Stimulated activated CD4-positive, alpha-beta T cell treated with anti-CD3 and anti-CD28 coated beads, TNF-alpha, amount 100 ng/mL, for 24 hours (primary cell): ENCODE measurements at regions not wholly inside any gene's neighbourhood (a gene's known extent, or its start where the extent isn't known, plus 50 kb on each side); places are given as distances from the start of the nearest gene placed in this dataset.

ENCODE experiments used
- DNase-seq, 3 experiments: peaks; one replicate each; pipeline ENCODE4 v3.0.0-alpha.2; 2020; ENCODE audit warnings: low read depth in 3 of 3

GRCh38 chr9:115367321-115367720 lies 249.4 kb upstream of the TNC start:
- no peak for DNase-seq

- DNase-seq: no peak
Measured at GRCh38 chr9:115367780-115368525, 250.0 kb upstream of the TNC start.

- no peak for DNase-seq
Measured at GRCh38 chr9:115369322-115369957, 251.5 kb upstream of the TNC start.

GRCh38 chr9:115373000-115373709 lies 255.2 kb upstream of the TNC start:
- DNase-seq: peak; percentile 2 to 30 (median 2)

- no peak for DNase-seq
Measured at GRCh38 chr9:115373710-115374045, 255.7 kb upstream of the TNC start.

- no peak for DNase-seq
Measured at GRCh38 chr9:115374724-115375268, 256.8 kb upstream of the TNC start.

GRCh38 chr9:115378241-115378640 lies 260.3 kb upstream of the TNC start:
- no peak for DNase-seq

- DNase-seq: no peak
Measured at GRCh38 chr9:115378758-115379157, 260.8 kb upstream of the TNC start.

- no peak for DNase-seq
Measured at GRCh38 chr9:115379719-115380118, 261.8 kb upstream of the TNC start.

- no peak for DNase-seq
Measured at GRCh38 chr9:115382865-115383264, 264.9 kb upstream of the TNC start.

GRCh38 chr9:115385383-115386122 lies 267.6 kb upstream of the TNC start:
- no peak for DNase-seq

GRCh38 chr9:115386963-115387770 lies 269.2 kb upstream of the TNC start:
- DNase-seq: no peak

- DNase-seq: no peak
Measured at GRCh38 chr9:115391168-115391825, 273.3 kb upstream of the TNC start.

- no peak for DNase-seq
Measured at GRCh38 chr9:115393976-115394775, 276.2 kb upstream of the TNC start.

GRCh38 chr9:115395511-115396021 lies 277.6 kb upstream of the TNC start:
- no peak for DNase-seq

- DNase-seq: no peak
Measured at GRCh38 chr9:115396071-115396529, 278.1 kb upstream of the TNC start.

- no peak for DNase-seq
Measured at GRCh38 chr9:115397591-115398312, 279.8 kb upstream of the TNC start.

- DNase-seq: no peak
Measured at GRCh38 chr9:115398313-115398650, 280.3 kb upstream of the TNC start.

- no peak for DNase-seq
Measured at GRCh38 chr9:115398996-115399395, 281.0 kb upstream of the TNC start.
